GM18507 (cell line): ENCODE measurements at regions not wholly inside any gene's neighbourhood (a gene's known extent, or its start where the extent isn't known, plus 50 kb on each side); places are given as distances from the start of the nearest gene placed in this dataset.
"Not testable (repeated sequence)": the region's sequence is repeated elsewhere in the genome, so short reads cannot be mapped to it uniquely, and the experiment has no call there.

Experiments
- DNase-seq: peaks from one replicate; pipeline ENCODE4 v3.0.0; 2011; ENCODE audit warnings: low read depth; ENCODE audit not compliant: insufficient read length; ENCODE audit errors: extremely low spot score
- FAIRE-seq: peaks from 2 replicates; lab custom pipeline; 2011; peaks lifted over from hg19 to GRCh38; lab: Jason Lieb, UNC

DNA sequence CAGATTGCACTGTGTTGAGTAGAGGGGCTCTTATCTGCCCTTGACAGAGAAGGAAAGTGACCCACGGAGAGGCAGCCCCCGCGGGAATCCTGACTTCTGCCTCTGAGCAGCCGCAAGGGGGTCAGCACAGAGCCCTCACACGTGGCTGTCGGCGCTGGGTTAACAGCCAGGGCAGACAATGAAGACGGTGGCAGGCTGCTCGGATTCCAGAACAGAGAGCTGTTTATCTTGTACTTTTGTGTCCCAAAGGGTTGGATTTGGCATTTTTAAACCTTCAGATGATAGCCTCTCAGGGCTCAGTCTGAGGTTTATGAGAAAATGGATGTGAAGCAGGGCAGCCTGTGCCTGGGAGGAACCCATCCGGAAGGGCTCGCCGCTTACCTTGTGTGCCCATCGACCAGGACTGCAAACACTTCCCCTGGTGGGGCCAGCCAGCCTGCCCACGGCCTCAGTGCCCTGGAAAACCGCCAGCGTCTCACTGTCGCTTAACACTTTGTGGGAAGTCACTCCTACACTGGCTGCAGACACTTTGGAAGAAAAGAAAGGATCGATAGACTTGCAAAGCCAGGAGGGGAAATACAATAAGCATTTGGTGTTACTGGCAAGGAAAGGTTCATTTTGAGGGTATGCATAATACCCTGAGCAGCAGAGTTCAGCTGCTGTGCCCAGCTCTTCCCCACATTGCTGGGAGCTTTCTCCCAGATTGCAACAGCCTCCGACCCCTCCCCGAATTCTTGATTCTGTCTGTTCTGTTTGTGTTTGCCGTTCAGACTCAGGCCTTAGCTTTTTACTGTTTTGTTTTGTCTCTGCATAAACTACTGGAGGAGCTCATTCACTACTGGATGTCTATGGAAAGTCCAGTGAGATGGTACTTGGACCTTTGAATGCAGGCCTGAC, 325.3 kb upstream of the MYT1L start:
- FAIRE-seq = no peak
- no peak for DNase-seq

DNA sequence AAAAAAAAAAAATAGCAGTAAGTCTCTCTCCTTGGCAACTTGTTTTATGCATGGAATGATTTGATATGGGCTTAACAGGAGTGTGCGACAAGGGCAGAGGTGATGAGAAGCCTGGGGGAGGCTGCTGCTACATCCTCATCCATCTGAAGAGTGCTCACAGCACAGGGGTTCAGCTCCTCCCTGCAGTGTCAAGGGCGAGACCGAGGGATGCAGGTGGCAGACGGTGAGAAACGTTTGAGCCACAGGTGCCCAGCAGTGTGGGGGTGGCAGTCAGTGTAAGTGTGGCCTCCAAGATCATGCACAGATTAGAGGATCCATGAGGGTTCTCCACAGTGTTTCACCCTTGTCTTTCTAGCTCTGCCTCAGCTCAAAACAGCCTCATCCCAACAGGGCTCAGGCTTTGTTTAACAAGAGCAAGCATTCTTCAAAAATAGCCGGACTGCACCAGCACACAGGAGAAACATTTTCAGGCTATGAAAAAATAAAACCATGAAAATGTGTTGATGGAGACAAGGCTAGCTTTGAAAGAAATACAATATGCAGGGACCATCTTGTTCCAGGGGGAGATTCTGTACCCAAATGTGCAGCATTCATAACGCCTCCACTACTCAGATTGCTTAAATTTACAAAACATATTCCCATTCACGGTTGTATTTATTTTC, 324.5 kb upstream of the MYT1L start:
- DNase-seq (no peak), FAIRE-seq (no peak)

DNA sequence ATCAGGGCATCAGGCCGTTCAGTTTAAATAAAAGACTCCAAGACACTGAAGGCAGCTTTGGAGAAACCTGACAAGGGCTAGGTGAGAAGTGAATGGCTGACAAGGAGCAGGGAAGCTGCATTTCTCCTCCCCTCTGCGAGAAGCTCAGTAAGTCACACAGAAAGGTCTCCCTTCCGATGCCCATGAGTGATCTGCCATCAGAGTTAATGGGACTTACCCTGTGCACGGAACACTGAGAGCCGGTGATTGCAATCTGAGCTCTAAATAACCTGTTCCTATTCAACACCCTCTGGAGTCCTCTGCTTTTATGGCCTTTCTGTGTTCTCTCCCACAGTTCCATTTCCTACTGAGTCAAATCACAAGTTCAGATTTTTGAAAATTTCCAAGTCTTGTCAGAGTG, 322.2 kb upstream of the MYT1L start:
- no peak for DNase-seq
- FAIRE-seq = no peak

DNA sequence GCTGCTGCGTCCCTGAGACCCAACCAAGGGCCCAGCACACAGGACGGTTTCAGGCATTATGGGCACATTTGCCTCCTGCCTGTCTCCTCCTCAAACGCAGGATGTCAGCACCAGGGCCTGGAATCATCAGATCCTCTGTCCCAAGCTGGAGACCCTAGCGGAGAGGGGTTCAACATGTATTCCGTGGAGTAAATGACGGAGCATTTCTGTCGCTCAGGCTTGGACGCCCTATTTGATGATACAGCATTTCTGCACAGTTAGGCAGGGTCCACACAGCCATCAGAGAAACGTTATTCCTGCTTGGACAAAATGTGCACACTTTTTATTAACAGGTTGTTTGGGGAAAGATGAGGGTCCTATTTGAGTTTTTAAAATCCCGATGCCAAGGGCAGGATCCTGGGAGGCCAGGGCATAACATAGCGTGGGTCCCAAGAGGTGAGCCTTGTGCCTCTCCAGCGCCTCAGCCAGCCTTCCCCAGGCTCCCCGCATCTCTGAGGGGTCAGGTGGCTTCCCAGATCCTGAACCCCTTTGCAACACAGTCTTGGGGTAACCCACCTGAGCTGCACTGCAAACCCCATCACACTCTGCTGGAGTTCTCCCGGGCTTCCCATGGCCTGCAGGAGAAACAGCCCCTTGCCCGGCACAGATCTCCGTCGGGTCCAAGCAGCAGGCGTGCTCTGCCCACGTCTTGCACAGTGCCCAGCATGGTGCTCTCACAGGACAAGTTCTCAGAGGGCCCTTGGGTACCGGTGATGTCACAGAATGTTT, 319.7 kb upstream of the MYT1L start:
- DNase-seq (no peak), FAIRE-seq (no peak)

DNA sequence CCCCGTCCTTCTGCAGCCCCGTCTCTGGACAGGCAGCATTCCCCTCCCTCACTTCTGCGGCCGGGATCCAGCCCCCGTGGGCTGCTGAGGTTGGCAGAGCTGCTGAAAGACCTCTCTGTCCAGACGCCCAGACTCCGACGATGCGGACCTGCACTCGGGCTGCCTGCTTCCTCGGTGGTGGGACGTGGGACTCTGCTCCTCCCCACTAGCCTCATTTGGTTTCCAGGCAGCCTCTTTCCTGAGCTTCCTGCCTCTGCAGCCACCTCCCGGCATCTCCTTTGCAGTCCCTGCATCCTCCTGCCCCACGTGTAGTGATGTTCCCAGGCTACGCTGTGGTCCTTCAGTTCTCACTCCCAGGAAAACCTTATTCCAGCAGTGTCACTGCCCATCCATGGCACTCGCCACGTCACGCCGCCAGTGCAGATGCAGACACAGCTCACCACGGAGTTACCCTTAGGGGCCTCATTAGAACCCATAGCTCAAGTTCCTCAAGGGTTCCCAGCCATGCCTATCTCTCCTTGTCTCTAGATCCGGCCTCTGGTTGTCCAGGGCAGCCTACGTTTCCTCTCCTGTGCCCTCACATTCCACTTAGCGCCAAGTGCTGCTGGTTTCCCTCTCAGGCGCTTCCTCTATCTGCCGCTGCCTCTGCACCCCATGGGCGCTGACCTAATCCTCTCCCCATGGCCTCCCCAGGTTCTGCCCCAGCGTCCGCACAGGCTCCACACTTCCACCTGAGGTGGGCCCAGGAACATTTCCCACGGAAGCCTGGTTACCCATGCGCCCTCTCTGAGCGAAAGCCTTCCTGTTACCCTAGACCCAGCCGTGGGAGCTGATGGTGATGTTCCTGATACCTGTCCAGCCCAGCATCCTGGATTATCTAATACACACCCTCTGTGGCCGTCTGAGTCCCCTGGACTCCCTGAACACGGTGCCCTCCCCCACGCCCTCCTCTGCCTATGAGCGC, 318.3 kb upstream of the MYT1L start:
- DNase-seq (no peak), FAIRE-seq (no peak)

DNA sequence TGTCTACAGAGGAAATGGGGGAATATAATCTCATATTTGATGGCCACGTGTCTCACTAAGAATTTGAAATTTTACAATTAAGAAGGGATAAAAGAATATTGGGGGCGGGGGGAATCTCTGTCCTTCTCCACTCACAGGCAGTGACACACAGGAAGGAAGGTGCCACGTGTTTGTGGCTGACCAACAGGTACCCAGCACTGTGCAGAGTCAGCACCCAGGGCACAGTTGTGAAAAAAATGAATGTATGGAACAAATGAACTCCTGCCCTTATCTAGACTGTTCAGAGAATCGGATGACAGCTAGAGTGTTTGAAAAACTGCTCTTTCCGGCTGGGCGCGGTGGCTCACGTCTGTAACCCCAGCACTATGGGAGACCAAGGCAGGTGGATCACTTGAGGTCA, 317.0 kb upstream of the MYT1L start:
- no peak for FAIRE-seq

DNA sequence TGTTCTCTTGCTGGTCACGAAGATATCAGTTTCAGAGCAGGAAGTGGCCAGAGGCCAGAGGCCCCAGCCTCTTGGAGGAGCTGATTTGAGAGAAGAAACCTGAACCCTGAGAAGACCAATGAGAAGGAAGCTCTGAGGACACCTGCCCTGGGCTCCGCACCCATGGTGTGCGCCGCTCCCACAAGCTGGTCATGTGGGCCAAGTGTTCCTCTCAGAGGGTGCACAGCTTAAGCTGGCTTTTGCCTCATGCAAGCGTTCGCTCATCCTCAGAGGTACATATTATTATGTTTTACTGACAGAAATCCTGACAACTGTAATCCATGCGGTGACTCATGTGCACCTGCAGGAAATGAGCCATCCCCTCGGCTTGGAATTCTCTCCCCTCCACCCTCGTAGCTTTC, 316.1 kb upstream of the MYT1L start:
- DNase-seq (no peak), FAIRE-seq (no peak)

More for the DNA sequence above, 317.0 kb upstream of the MYT1L start:
- DNase-seq = no peak

DNA sequence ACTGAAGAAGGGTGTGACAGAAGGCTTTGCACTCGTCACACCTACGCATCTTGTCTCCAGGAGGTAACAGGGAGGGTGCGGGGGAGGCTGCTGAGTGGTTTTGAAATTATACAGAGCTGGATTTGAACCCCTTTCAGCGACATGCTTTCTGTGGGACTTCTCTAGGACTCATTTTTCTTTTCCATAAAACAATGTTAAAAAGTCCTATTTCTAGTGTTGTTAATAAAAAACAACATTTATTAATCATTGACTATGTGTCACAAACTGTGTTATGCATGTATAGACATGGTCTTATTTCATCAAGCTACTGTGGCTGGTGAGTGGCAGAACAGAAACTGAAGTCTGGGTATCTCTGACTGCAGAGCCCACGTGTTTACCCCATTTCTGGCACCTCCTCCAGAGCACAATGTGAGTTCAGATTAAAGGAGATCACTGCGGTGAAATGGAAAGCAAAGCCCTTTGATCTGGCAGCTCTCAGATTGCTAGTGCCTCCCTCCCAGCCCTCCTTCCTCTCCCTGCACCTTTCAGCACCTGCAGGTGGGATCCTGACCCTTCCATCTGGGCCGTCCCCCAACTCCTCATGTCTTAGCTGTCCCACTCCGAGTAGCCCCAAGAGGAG, 315.5 kb upstream of the MYT1L start:
- FAIRE-seq (no peak), DNase-seq (no peak)

DNA sequence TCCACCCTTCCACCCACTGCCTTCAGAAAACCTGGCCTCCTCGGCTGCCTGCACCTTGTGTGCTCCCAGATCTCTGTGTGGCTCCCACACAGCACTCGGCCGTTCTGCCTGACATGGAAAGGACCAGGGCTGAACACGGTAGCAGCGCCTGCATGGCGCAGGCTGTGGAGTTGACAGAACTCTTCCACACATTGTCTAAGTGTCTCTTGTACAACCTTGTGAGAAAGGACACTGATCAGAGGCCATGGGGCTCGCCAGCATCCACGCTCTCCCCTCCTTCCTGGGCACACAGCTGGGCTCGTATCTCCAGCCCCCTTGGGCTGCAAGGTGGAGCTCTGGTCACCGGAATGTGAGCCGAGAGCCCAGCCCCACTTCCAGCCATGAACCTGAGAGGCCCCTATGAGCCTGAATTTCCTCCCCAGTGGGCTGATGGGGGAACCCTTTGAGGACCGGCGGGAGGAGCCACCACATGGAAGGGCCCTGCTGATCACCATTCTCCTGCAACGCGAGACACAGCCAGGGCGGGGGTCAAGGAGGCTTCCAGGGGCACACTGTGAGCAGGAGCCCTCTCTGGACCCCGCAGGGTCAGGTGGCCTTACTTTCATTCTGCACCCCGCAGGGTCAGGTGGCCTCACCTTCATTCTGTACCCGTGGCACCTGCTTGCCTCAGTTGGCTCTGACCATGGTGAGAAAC, 314.2 kb upstream of the MYT1L start:
- no peak for FAIRE-seq
- no peak for DNase-seq

DNA sequence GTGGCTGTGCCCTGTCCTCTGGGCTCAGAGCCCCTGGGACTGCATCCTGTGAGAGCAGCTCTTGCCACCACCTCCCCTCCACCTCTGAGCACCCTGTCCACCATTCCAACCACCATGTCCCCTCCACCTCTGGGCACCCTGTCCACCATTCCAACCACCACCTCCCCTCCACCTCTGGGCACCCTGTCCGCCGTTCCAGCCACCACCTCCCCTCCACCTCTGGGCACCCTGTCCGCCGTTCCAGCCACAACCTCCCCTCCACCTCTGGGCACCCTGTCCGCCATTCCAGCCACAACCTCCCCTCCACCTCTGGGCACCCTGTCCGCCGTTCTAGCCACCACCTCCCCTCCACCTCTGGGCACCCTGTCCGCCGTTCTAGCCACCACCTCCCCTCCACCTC, 313.7 kb upstream of the MYT1L start:
- DNase-seq, FAIRE-seq: not testable (repeated sequence)

DNA sequence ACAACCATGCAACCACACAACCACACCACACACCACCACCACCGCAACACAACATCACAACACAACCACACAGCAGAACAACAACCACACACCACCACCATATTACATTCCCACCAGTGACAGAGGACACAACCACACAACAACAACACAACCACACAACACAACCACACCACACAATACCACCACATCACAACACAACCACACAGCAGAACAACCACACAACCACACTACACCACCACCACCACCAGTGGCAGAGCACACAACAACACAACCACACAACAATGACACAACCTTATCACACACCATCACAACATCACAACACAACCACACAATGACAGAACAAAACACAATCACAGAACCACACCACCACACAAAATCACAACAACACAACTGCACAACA, 313.0 kb upstream of the MYT1L start:
- DNase-seq = no peak
- no peak for FAIRE-seq

DNA sequence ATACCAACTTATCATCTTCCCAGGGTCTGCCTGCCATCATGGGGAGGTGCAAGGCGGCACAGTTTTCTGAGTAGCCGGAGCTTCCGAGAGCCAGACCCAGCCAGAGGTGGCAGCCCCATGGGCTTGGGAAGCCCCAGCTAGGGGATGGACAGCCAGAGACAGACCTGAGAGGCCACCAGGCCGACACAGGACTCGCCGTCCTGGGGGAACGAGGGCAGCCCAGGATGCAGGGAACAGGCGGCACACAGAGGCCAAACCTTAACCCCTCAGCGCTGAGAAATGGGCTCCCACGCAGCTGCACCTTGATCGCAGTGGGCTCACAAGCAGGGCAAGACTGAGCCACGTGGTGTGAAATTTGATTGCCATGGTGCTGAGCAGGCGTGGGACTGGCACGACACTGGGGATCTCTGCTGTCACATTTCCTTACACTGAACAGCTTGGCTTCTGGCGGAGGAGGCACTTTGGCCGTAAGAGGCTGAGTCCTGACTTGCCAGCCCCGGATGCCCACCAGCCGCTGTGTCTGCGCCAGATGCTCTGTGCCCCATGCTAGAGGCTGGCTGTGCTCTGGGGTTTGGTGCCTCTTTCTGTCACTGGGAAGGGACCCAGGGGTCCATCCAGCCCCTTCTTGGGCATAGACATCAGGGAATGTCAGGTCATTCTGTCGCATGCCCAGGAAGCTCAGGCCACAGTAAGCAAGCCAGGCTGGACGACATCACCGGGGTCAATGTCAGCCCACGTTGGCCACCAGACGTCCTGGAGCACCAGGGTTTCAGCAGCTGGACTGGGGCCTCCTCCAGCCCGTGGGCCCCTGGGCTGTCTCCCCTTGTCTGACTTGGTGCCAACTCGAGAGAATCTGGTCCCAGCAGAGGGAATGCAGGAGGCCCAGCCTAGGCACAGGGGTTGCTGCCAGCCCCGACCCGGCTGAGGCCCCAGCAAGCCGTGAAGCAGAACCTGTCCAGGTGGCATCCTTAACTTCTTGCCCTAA, 312.1 kb upstream of the MYT1L start:
- DNase-seq (no peak), FAIRE-seq (no peak)

DNA sequence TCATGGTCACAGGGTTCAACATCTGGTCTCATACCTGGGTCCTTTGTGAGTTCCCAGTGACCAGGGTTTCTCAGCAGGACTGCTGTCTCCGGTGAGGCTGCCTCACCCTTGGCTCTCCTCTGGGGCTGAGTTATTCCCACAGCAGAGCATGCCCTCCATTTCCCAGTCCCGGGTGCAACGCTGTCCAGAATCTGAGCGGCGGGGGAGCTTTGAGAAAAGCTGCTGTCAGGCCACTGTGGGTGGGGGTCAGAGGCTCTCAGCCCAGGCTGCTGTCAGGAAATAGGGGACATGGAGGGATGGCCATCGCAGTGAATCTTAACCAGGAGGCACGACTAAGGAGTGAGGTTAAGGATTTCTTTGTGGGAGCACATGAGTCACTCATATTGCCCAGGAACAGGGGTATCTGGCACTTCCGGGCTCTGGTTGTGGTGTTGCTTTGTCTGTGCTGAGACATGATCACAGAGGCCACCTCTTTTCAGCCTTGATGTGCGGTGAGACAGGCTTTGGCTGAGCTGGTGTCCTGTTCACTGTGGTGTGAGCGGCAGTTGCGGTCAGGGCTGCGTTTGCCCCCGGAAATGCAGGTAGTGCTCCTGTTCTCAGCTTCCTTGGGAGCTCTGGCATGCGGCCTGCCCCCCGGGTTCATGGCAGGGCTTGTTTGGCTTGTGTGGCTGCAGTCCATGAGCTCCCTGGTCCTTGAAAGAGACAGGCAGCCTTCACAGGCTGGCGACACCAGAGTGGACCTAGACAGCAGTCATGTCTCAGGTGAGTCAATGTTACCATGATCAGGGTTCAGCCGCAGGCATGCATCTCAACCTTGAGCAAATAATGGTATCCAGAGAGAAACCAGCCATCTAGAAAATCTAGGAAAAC, 310.7 kb upstream of the MYT1L start:
- FAIRE-seq (no peak), DNase-seq (no peak)

DNA sequence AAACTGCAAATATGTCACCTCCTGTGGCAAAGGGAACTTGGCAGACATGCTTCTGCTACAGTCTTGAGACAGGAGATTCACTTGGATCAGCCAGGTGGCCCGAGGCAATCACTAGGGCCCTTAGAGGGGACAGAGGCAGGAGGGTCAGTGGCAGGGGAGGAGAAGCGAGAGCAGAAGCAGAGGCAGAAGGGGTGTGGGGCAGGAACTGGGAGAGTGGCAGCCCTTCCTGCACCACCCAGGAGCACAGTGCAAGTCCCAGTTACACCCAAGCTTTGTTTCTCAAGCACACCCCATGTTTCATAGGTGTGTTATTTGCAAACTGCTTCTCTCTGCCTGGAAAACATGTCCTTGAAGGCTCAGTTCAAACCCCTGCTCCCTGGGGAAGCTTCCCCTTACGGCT, 309.7 kb upstream of the MYT1L start:
- DNase-seq = no peak
- no peak for FAIRE-seq

DNA sequence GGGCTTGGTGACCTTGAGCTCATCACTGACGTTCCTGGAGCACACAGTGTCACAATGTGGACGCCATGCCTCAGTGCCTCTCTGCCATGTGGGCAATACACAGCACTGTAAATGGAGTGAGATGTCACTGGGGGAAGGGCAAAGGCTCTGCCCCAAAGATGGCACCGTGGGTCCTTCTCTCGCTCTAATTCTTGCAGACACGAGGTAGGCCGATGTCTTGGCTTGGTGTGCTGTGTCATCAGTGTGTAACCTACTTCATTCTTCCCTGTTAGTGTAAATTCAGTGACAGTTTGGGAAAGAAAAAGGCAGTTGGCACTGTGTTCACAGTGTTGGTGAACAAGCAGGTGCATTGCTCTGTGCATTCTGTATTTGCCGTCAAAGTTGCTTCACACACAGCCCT, 309.3 kb upstream of the MYT1L start:
- FAIRE-seq = no peak
- DNase-seq = no peak
